H9 (cell line): ENCODE measurements at regions not wholly inside any gene's neighbourhood (a gene's known extent, or its start where the extent isn't known, plus 50 kb on each side); places are given as distances from the start of the nearest gene placed in this dataset.

ENCODE experiments used
- DNase-seq: peaks from one replicate; pipeline ENCODE4 v3.0.0-alpha.2; 2017
- H2AFZ ChIP-seq: one replicate; pipeline ENCODE4 v1.6.1; 2013; ENCODE audit warnings: mild to moderate bottlenecking, low read length, control low read depth, moderate library complexity
- H2AK5ac ChIP-seq: 2 replicates; pipeline ENCODE4 v1.6.1; 2013; ENCODE audit warnings: low read length, control low read depth, mixed read lengths; ENCODE audit not compliant: insufficient read length
- H2BK120ac ChIP-seq: one replicate; pipeline ENCODE4 v1.6.1; 2013; ENCODE audit warnings: low read depth, mild to moderate bottlenecking, low read length, control low read depth, inconsistent platforms; ENCODE audit not compliant: poor library complexity, severe bottlenecking
- H2BK12ac ChIP-seq: 2 replicates; pipeline ENCODE4 v1.6.1; 2013; ENCODE audit warnings: low read length, control low read depth, mixed read lengths, low read depth; ENCODE audit not compliant: insufficient read length
- H2BK15ac ChIP-seq: 2 replicates; pipeline ENCODE4 v1.6.1; 2013; ENCODE audit warnings: low read depth, low read length, control low read depth
- H2BK20ac ChIP-seq: one replicate; pipeline ENCODE4 v1.6.1; 2013; ENCODE audit warnings: low read depth, mild to moderate bottlenecking, low read length, control low read depth, inconsistent platforms; ENCODE audit not compliant: poor library complexity, severe bottlenecking
- H2BK5ac ChIP-seq: 2 replicates; pipeline ENCODE4 v1.6.1; 2013; ENCODE audit warnings: low read length, control low read depth, mixed read lengths; ENCODE audit not compliant: insufficient read length
- H3K14ac ChIP-seq: 2 replicates; pipeline ENCODE4 v1.6.1; 2013; ENCODE audit warnings: low read length, control low read depth; ENCODE audit not compliant: insufficient read depth
- H3K18ac ChIP-seq: 2 replicates; pipeline ENCODE4 v1.6.1; 2013; ENCODE audit warnings: low read depth, mild to moderate bottlenecking, mixed read lengths, low read length, control low read depth; ENCODE audit not compliant: insufficient read length
- H3K23ac ChIP-seq: 2 replicates; pipeline ENCODE4 v1.6.1; 2013; ENCODE audit warnings: low read length, control low read depth, mixed read lengths, low read depth; ENCODE audit not compliant: insufficient read length
- H3K23me2 ChIP-seq: 2 replicates; pipeline ENCODE4 v1.6.1; 2013; ENCODE audit warnings: low read depth, mild to moderate bottlenecking, mixed read lengths, low read length, control low read depth; ENCODE audit not compliant: insufficient read length, poor library complexity, severe bottlenecking
- H3K27ac ChIP-seq: 2 replicates; pipeline ENCODE4 v1.5.1; 2013; ENCODE audit warnings: low read length, control low read depth, mixed read lengths, low read depth; ENCODE audit not compliant: insufficient read length
- H3K27me3 ChIP-seq: 2 replicates; pipeline ENCODE4 v1.6.1; 2013; ENCODE audit warnings: low read length, control low read depth, inconsistent platforms; ENCODE audit not compliant: insufficient read depth
- H3K4ac ChIP-seq: 2 replicates; pipeline ENCODE4 v1.6.1; 2013; ENCODE audit warnings: low read depth, mild to moderate bottlenecking, control low read depth, inconsistent platforms, low read length, moderate library complexity
- H3K4me1 ChIP-seq: 2 replicates; pipeline ENCODE4 v1.6.1; 2013; ENCODE audit warnings: low read length, control low read depth, inconsistent platforms; ENCODE audit not compliant: insufficient read depth
- H3K4me2 ChIP-seq: 2 replicates; pipeline ENCODE4 v1.6.1; 2013; ENCODE audit warnings: low read length, control low read depth, mixed read lengths; ENCODE audit not compliant: insufficient read length, insufficient read depth
- H3K56ac ChIP-seq: 2 replicates; pipeline ENCODE4 v1.6.1; 2013; ENCODE audit warnings: low read depth, mild to moderate bottlenecking, mixed read lengths, low read length, control low read depth; ENCODE audit not compliant: insufficient read length
- H3K79me1 ChIP-seq: 2 replicates; pipeline ENCODE4 v1.6.1; 2013; ENCODE audit warnings: low read depth, mild to moderate bottlenecking, moderate library complexity, low read length, control low read depth, inconsistent platforms; ENCODE audit not compliant: insufficient read depth, poor library complexity, severe bottlenecking
- H3K79me2 ChIP-seq: 2 replicates; pipeline ENCODE4 v1.6.1; 2013; ENCODE audit warnings: low read length, control low read depth, inconsistent platforms; ENCODE audit not compliant: insufficient read depth
- H3K9ac ChIP-seq: 2 replicates; pipeline ENCODE4 v1.6.1; 2013; ENCODE audit warnings: low read length, control low read depth, mixed read lengths; ENCODE audit not compliant: insufficient read length; ENCODE audit errors: extremely low read depth
- H3K9me3 ChIP-seq: one replicate; pipeline ENCODE4 v1.6.1; 2013; ENCODE audit warnings: low read depth, low read length, inconsistent platforms; ENCODE audit not compliant: control insufficient read depth
- H3T11ph ChIP-seq: one replicate; pipeline ENCODE4 v1.6.1; 2013; ENCODE audit warnings: mild to moderate bottlenecking, low read length, control low read depth, inconsistent platforms
- H4K20me1 ChIP-seq: one replicate; pipeline ENCODE4 v1.6.1; 2013; ENCODE audit not compliant: control insufficient read depth, insufficient read length, insufficient read depth
- H4K5ac ChIP-seq: 2 replicates; pipeline ENCODE4 v1.6.1; 2013; ENCODE audit warnings: low read depth, mild to moderate bottlenecking, mixed read lengths, low read length, control low read depth; ENCODE audit not compliant: insufficient read length
- H4K8ac ChIP-seq: replicated peaks from 2 replicates; pipeline ENCODE4 v1.6.1; 2013; ENCODE audit warnings: low read length, control low read depth, mixed read lengths, low read depth; ENCODE audit not compliant: insufficient read length
- H4K91ac ChIP-seq: 2 replicates; pipeline ENCODE4 v1.6.1; 2013; ENCODE audit warnings: low read depth, mild to moderate bottlenecking, moderate library complexity, mixed read lengths, low read length, control low read depth; ENCODE audit not compliant: insufficient read length
- H3K27ac Mint-ChIP-seq, 3 experiments: 2 replicates in 2 of 3; 3 replicates in 1 of 3; pipeline ENCODE4 v1.8.0; 2020 to 2021; ENCODE audit warnings: mixed read lengths in 3 of 3, mild to moderate bottlenecking in 1 of 3, moderate library complexity in 1 of 3
- H3K27me3 Mint-ChIP-seq: 2 replicates; pipeline ENCODE4 v1.8.0; 2021; ENCODE audit warnings: low read depth, mild to moderate bottlenecking, moderate library complexity, mixed read lengths
- H3K36me3 Mint-ChIP-seq, 3 experiments: 2 replicates in 2 of 3; 3 replicates in 1 of 3; pipeline ENCODE4 v1.8.0; 2020 to 2021; ENCODE audit warnings: low read depth in 3 of 3, mixed read lengths in 3 of 3; ENCODE audit not compliant: insufficient read depth in 1 of 3
- H3K4me1 Mint-ChIP-seq, 2 experiments: 2 replicates each; pipeline ENCODE4 v1.8.0; 2020; ENCODE audit warnings: mixed read lengths in 2 of 2
- H3K4me3 Mint-ChIP-seq, 2 experiments: 2 replicates in 1 of 2; 3 replicates in 1 of 2; pipeline ENCODE4 v1.8.0; 2020 to 2021; ENCODE audit warnings: mild to moderate bottlenecking in 2 of 2, mixed read lengths in 2 of 2, moderate library complexity in 1 of 2
- H3K9me3 Mint-ChIP-seq, 2 experiments: 2 replicates in 1 of 2; 3 replicates in 1 of 2; pipeline ENCODE4 v1.8.0; 2020; ENCODE audit warnings: mild to moderate bottlenecking in 2 of 2, mixed read lengths in 2 of 2, moderate library complexity in 1 of 2
- CTCF ChIP-seq: fragments of 200-600 bp; sonication (generic); conservative IDR thresholded peaks from 3 replicates; pipeline ENCODE4 v1.8.0; 2021; ENCODE audit warnings: antibody characterized with exemption, mild to moderate bottlenecking
- WGBS: extraction: QIAGEN DNeasy Blood & Tissue Kit; methylation state at CpG from one replicate; pipeline ENCODE4 v1.1.7; 2013; ENCODE audit warnings: missing lambda C conversion rate, low lambda C conversion rate, mixed read lengths; ENCODE audit not compliant: insufficient read length; ENCODE audit errors: extremely low coverage; 5-methylcytosine and 5-hydroxymethylcytosine counted together

- no peak for TF ChIP-seq CTCF
- H2BK15ac ChIP-seq = no peak overlapping the region
- WGBS = no CpG with 5 or more reads among the region's 2 CpGs
- H2BK20ac ChIP-seq = no peak overlapping the region
- no peak overlapping the region for H3K9ac ChIP-seq
- no peak overlapping the region for H4K91ac ChIP-seq
- H3K9me3 Mint-ChIP-seq = peaks cover 6 to 8% of the 10 kb centered on the region in 2 experiments; a peak in 3 of 5 replicates
- no peaks in the 10 kb centered on the region for H3K79me2 ChIP-seq
- no peaks in the 10 kb centered on the region; the same call in 1 of the 2 replicates for H3K27me3 Mint-ChIP-seq
- H3K4me1 ChIP-seq = no peaks in the 10 kb centered on the region
- no peak overlapping the region for H3T11ph ChIP-seq
- no peak overlapping the region for H2BK5ac ChIP-seq
- H3K9me3 ChIP-seq = no peaks in the 10 kb centered on the region
- no peaks in the 10 kb centered on the region for H3K79me1 ChIP-seq
- H3K56ac ChIP-seq = no peak overlapping the region
- no peak overlapping the region for H3K14ac ChIP-seq
- no peaks in the 10 kb centered on the region for H3K27me3 ChIP-seq
- H3K27ac Mint-ChIP-seq = no peak overlapping the region
- H3K36me3 Mint-ChIP-seq = peaks cover 0 to 6% (median 2%) of the 10 kb centered on the region in 3 experiments; a peak in 2 of 7 replicates
- no peak overlapping the region for H3K4me2 ChIP-seq
- DNase-seq = no peak
- no peak overlapping the region for H4K5ac ChIP-seq
- no peak overlapping the region for H3K4me3 Mint-ChIP-seq
- H4K20me1 ChIP-seq = no peaks in the 10 kb centered on the region
- no peak overlapping the region for H3K18ac ChIP-seq
- H3K4me1 Mint-ChIP-seq = peaks cover 7 to 15% of the 10 kb centered on the region in 2 experiments; a peak in 3 of 4 replicates
- no peak overlapping the region for H3K4ac ChIP-seq
- H3K23ac ChIP-seq = no peak overlapping the region
- no peak overlapping the region for H2AK5ac ChIP-seq
- no peak overlapping the region for H3K27ac ChIP-seq
- H2BK12ac ChIP-seq = no peak overlapping the region
- no peaks in the 10 kb centered on the region for H3K23me2 ChIP-seq
- no peak overlapping the region for H2AFZ ChIP-seq
- H4K8ac ChIP-seq = no peak overlapping the region
- H2BK120ac ChIP-seq = no peak overlapping the region
These were observed 248.0 kb downstream of the S1PR1 start for GRCh38 chr1:101484689-101485338.
